ENCODE measurements at regions not wholly inside any gene's neighbourhood (a gene's known extent, or its start where the extent isn't known, plus 50 kb on each side); places are given as distances from the start of the nearest gene placed in this dataset.

DNA sequence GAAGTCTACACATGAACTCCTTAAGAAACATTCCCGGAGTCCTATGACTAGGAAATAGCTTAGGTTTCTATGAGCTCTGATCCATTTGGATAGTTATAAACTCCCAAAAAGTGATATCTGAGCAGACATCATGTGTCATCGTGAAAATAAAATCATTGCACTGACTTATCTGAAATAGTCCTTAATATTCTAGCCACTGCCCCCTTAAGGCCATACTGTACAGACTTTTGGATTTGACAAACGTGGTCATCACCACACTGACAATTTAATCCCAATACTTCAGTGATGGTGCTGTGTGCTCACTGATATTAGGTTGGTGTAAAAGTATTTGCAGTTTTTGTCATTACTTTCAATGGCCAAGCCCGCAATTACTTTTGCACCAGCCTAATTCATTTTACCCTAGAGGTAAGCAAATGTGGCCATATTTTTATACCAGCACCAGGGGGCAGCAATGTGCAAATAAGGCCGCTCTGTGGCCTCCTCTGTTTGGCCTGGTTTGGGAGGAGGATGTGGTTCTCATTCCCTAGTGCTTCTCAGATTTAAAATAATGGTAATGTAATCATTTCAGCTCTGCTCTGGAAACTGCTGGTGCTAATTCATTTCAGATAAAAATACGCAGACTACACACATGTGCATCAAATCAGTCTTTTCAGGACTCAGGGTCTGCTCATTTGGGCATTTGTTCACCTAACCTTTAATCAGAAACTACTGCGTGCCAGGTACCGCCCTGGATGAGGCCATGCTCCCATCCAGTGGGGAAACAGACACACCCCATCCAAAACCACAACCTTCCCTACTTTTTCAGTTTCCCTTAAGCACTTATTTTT, 196.4 kb upstream of the C1QTNF7 start:
- peak; percentile 41 for DNase-seq (ENCODE audit: low read depth)

DNA sequence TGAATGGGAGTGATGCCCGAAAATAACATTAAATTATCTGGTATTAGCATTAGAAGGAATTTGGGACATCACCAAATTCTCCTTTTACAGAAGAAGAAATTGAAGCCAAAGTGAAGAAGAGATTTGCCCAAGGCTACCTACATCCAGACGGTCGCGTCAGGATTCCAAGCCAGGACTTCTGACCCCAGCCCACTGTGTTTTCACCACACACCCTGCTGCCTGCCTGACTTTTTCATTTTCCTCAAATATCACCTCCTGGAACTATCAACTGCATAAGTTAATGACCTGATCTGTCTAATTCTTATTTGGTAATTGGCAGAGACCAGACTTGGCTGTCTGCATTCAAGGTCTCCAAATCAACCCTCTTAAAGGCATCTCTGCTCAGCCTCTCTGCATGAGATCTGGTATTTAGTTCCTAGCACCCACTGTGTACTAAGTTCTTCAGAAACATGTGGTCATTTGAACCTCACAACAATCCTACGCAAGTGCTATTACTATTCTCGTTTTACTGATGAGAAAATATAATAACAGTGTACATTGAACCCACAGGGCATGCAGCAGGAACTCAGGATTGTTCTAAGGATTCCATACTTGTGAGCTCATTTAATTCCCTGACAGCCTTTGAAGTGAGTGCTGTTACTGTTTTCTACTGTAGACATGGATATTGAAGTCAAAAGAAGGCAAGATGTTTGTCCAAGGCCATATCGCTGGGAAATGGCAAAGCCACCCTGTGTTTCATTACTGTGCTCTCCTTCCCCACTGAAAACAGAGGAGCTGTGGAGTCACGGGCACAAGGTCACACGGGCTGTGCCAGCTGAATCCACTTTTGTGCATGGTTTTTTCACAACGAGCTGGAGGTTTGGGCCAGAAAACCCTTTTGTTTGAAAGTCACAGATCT, 195.2 kb upstream of the C1QTNF7 start:
- DNase-seq (ENCODE audit: low read depth), result no peak

DNA sequence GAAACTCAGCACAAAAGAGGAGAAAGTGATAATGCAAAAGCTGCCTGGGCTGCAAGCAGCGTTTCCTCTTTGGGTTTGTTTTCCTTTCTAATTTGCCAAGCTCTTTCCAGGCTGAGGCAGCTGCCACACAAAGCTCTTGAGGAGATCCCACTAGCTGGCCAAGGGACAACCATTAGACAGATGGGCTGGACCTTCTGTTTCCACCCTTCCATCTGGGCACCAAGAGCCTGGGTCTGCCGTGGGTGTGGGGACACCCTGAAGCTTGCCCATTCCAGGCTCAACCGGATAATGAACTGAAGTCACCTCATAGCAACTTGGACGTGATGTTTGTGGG, 194.6 kb upstream of the C1QTNF7 start:
- no peak for DNase-seq (ENCODE audit: low read depth)

DNA sequence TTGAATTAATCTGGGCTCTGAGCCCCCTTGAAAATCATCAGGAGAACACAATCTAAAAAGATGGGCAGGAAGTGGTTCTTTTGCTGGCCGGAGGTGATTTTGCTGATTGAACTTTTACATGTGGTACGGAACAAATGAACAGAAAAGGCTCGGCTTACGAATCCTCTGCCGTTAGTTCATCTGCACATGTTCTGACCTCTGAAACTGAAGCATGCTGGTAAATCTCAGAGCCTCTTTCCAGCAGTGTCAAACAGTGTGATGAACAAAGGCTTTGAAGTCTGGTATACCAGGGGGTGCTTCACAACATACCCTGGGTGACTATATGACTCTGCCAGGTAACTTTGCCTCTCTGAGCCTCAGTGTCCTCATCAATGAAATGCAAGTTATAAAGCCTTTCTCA, 194.2 kb upstream of the C1QTNF7 start:
- no peak for DNase-seq (ENCODE audit: low read depth)

DNA sequence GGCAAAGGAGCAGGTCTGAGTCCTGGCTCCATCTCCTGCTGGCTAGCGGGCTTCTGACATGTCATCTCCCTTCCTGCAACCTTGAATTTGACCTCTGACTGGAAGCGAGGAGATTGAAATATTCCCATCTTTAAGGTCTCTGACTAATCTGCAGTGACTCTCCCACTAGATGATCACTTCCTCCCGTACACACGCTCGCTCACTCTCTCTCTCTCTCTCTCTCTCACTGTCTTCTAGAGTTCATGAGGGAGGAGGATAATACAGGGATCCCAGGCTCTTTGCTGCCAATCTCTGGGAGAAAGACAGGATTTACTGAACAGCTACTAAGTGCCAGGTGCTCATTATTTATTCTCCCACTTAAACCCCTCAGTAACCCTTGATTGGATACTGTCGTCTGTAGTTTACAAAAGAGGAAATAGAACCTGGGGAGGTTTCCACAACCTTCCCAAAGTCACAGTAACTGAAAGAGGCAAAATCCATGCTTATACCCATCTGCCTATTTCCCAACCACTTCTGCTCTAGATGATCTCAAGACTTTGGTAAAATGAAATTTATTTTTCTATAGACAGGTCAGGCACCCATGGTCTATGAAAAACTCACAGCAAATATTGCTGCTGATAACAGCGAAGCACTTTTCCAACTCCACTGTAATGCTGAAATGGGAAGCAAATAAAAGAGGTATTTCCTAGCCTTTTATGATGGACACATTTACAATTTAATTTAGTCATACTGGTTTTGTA, 193.5 kb upstream of the C1QTNF7 start:
- no peak for DNase-seq (ENCODE audit: low read depth)

DNA sequence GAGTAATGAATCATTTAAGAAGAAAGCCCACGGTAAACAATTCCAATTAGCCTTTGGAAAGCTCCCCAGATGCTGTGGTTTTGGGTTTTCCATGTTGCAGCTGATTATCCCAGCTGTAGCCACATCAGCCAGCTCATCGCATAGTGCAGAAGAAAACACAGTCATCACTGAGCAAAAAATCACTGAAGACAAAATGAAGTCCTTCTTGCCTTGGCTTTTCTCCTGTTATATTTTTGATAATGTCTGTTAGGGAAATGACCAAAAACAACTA, 193.0 kb upstream of the C1QTNF7 start:
- no peak for DNase-seq (ENCODE audit: low read depth)

DNA sequence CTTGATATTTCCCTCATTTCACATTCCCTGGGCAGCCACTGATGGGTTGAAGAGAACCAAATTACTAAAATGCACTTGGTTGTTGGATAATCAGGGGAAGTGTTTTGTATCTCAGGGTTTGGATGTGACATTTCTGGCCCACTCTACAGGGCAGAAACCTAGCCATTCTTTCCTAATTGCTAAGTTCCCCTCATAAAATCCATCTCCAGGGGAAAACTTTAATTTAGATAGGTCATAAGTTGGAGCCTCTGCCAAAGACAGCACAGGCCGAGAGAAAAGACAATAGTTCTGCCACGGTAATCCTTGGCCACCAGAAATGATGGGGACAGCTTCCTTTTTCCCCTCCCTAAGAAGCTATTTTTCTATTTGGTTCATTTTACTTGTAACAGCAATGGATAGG, 192.7 kb upstream of the C1QTNF7 start:
- no peak for DNase-seq (ENCODE audit: low read depth)

DNA sequence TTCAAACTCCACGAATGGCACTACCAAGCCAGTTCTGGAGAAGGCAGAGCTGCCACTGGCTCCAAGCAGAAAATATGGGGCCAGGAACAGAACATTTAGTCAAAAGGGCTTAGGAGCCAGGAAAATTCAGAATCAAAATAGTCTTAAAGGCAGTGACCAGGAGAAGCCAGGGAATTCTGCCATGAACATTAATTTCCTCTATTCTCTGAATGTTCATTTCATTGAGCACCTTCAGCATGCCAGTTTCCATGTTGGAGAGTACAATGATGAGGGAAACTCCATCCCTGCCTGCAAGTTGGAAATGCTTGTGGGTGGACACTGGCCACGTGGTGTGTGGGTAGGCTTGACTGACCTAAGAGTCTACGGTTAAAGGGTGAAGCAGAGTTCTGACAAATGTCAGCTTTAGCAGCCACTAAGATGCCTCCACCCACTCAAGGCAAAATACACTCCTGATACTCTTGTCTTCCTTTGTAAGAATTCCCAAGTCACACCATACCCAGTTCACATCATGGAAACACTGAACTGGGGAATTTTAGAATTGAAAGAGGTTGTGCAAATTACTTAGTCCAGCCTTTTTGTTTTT, 190.1 kb upstream of the C1QTNF7 start:
- DNase-seq (ENCODE audit: low read depth), result no peak

DNA sequence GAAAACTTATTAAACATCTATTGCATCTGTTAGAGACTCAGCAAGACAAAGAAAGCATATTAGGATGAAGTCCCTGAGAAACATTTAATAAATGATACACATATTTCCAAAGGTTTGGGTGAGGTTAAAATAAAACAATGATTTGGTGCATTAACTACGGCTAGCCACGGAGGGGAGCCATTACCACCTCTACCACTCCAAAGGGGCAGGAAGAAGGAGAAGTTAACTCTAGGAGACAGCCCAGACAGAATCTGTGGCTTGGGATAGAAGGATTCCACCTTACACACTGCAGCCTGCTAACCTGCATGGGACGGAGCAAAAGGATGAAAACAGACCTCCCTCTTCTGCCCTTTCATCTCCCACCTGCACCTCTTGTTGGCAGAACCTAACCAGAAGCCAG, 189.1 kb upstream of the C1QTNF7 start:
- no peak for DNase-seq (ENCODE audit: low read depth)

DNA sequence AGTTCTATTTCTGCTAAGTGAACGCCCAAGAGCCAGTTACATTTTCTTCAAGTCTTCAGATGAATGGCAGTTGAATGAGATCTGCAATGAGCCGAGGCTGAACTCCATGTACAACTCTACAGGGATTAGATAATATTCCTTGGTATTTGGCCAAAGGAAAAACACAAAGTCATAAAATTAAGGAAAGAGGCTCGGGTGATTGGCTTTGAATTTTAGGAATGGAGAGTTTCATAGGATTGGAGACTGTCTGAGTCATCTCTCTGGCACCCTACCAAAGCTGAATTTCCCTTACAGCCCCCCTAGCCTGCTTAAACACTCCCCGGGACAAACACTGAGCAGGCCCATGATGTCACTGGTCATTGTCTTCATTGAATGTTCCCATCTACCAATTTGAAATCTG, 188.0 kb upstream of the C1QTNF7 start:
- no peak for DNase-seq (ENCODE audit: low read depth)

DNA sequence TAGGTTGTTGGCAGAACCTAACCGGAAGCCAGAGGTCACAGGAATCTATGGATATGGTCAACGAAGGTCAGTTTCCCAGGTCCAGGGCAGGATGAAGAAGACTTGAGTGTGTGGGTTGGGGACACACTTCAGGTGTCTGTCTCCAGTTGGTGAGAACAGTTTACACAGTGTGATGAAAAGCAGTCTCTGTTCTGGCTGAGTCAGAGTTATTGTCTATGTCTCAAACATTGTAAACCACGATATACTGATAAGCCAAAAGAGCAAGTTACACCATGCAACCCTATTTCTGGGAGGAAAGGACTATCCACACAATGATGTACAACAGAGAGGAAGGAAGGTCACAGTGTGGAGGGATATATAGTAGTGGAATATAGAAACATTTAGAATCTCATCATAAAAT, 187.1 kb upstream of the C1QTNF7 start:
- no peak for DNase-seq (ENCODE audit: low read depth)

DNA sequence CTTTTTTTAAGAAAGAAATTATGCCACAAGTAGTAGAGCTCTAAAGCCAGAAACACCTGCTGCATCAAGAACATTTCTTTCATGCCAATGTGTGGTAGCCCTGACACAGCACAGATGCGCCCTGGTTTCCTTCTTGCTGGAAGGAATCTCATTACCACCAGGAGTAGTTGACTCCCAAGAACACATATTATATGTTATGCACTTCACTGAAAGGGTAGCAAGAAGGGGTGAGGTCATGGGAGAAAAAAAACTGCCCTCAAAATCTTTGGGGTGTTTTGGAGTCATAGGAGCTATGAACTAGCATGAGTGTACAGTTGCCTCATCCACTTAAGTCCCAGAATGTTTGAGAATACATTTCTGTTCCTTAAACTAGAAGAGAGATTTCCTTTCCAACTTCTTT, 185.8 kb upstream of the C1QTNF7 start:
- DNase-seq (ENCODE audit: low read depth), result no peak

DNA sequence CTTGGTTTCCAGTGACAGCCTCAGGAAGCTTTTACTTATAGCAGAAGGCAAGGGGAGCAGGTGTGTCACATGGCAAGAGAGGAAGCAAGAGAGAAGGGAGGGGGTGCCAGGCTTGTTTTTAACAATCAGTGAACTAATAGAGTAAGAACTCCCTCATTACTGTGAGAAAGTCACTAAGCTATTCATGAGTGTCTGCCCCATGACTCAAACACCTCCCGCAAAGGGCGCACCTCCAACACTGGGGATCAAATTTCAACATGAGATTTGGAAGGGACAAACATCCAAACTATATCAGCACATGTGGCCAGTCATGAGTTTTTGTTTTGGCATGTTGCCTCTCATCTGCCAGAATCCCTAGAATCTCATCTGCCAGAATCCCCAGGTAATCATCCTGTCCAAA, 183.5 kb upstream of the C1QTNF7 start:
- DNase-seq (ENCODE audit: low read depth), result no peak

DNA sequence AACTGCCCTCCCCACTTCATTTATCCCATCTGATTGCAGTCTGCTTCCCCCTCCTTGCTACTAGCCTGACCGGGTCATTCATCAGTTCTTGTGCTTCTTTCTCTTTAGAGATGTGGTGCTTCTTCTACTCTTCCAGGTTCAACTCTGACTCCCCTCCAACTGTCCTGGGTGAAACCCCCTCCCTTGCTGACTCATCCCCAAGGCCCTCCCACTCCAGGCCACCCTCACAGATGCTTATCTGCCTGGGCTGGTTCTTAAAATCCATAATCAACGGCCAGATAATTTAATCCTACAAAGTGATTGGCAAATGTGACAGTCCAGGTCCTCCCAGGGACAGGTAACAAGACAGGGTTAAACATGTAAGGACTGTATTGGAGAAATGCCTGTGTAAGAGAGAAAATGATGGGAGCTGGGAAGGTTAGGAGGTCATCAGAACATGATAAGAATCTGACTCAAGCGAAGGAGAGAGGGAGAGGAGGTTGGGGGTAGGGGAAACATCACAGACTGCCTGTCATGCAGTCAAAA, 182.8 kb upstream of the C1QTNF7 start:
- DNase-seq (ENCODE audit: low read depth), result no peak

DNA sequence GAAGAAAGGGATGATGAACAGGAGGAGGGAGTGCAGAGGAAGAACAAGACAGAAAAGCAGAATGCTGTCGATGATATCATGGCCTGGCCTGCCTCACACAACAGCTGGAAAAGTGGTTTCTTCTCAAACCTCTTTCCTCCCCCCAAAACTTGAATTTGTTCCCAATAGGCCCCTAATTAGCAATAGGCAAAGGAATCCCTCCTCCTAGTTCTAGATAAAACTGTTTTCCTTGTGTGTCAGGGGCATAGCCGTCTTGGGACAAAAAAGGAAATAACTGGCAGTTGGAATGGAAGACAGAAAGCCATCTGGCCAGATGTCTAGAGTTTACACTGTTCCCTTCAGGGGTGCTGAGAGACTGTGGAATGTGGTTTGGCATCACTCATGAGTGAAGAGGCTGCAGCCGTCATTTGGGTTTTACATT, 177.8 kb upstream of the C1QTNF7 start:
- DNase-seq (ENCODE audit: low read depth), result no peak

DNA sequence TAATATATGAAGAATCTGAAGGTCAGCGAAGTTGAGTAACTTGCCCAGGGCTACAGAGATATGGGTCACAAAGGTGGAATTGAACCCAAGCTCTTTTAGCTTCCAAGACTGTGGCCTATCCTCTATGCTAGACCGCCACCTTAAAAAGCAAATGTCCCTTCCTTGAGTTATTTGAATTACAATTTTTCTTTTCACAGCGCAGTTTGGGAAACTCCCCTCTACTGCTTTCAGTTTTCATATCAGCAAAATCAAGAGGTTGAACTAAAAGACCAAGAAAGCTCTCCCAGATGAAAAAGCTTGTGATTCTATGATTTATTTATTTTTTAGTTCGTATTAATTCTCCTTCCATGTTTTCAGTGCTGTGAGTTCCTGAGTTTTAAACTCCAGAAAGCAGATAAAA, 174.5 kb upstream of the C1QTNF7 start:
- DNase-seq (ENCODE audit: low read depth), result no peak

DNA sequence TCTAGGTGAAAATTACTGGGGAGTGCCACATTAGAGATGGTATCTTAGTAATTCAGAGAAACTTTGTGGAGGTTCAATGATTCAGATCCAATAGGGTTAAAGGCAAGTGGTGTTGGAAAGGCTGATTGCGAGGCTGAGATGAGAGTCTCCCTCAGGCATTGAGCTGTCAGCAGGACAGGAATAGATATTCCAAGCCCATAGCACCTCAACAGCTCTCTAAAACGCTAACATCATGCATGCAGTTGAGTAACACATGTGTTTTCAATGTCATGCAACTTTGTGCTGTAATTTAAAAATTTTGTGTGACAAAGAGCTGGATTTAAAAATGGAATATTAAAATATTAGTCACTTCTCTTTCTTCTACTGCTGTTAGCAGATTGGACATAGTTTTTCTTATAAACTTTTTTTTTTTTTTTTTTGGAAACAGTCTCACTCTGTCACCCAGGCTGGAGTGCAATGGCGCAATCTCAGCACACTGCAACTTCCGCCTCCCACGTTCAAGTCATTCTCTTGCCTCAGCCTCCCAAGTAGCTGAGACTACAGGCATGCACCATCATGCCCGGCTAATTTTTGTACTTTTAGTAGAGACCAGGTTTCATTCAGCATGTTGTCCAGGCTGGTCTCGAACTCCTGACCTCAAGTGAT, 173.5 kb upstream of the C1QTNF7 start:
- no peak for DNase-seq (ENCODE audit: low read depth)

DNA sequence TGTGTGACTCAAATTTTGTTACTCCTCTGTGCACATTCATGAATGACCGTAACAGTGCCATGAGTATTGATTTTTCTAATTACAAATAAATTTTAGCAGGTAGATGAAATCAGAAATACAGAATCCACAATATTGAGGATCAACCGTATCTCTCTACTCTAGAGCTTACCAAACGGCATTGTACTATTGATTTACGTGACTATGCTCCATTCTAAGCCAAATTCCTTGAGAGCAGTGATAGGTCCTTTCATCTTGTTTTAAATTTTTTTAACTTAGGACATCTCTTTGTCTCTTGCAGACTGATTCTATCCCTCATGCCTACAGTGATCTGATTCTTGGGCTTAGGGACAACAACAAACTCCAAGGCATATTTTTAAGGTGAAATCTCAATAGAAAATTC, 172.3 kb upstream of the C1QTNF7 start:
- no peak for DNase-seq (ENCODE audit: low read depth)

DNA sequence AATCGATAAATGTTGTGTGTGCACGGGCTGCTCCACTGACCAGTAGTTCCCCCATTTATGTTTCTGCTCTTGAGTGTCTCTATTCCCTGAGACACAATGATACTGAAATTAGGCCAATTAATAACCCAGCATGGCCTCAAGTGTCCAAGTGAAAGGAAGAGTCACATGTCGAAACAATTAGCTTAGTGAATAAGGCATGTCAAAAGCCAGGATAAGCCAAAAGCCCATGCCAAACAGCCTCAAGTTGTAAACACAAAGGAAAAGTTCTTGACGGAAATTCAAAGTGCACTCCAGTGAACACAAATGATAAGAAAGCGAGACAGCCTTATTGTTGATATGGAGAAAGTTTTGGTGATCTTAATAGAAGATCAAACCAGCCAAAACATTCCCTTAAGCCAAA, 167.1 kb upstream of the C1QTNF7 start:
- no peak for DNase-seq (ENCODE audit: low read depth)

DNA sequence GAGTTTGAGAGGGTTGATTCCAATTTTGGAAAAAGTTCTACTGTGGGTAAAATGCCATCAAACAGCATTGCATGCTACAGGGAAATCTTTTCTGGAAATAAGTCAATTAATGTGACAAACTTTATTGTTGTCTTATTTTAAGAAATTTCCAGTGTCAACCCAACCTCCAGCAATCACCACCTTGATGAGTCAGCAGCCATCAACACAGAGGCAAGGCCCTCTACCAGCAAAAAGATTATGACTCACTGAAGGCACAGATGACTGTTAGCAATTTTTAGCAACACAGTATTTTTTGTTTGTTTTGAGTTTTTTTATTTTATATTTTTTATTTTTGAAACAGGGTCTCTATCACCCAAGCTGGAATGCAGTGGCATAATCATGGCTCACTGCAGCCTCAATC, 165.4 kb upstream of the C1QTNF7 start:
- no peak for DNase-seq (ENCODE audit: low read depth)

DNA sequence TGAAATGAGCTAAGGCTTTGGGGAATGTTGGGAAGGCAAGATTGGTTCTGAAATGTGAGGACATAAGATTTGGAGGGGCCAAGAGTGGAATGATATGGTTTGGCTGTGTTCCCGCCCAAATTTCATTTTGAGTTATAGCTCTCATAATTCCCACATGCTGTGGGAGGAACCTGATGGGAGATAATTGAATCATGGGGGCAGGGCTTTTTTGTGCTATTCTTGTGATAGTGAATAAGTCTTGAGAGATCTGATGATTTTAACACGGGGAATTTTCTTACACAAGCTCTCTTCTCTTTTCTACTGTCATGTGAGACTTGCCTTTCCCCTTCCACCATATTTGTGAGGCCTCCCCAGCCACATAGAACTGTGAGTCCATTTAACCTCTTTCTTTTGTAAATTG, 157.6 kb upstream of the C1QTNF7 start:
- DNase-seq (ENCODE audit: low read depth), result no peak

DNA sequence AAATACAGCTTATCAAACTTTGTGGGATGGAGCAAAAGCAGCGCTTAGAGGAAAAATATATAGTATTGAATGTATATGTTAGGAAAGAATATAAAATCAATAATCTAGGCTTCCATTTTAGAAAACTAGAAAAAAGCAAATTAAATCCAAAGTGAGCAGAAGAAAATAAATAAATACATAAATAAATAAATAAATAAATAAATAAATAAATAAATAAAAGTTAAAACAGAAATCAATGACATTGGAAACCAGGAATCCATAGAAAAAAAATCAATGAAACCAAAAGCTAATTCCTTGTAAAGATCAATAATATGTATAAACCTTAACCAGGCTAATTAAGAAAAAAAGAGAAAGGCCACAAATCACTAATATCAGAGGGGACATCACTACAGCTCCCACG, 141.8 kb upstream of the C1QTNF7 start:
- DNase-seq (ENCODE audit: low read depth), result no peak
